Suprapubic skin (tissue), 4 donors: ENCODE measurements at regions not wholly inside any gene's neighbourhood (a gene's known extent, or its start where the extent isn't known, plus 50 kb on each side); places are given as distances from the start of the nearest gene placed in this dataset.

Source experiments
- CTCF ChIP-seq, 2 donors: fragments of 200-600 bp in 1 of 2; fragments of 450-650 bp in 1 of 2; sonication (generic) in 1 of 2; IDR thresholded peaks; one replicate each; pipeline ENCODE4 v1.5.1; 2016 to 2019; ENCODE audit warnings: antibody characterized with exemption in 2 of 2, mild to moderate bottlenecking in 1 of 2, moderate library complexity in 1 of 2
- POLR2A ChIP-seq, 2 donors: fragments of 450-650 bp; IDR thresholded peaks; one replicate each; pipeline ENCODE4 v1.6.1; 2017; ENCODE audit warnings: antibody characterized with exemption in 2 of 2, mild to moderate bottlenecking in 2 of 2, moderate library complexity in 2 of 2
- POLR2AphosphoS5 ChIP-seq, 3 donors: sonication (generic); formaldehyde crosslinking; IDR thresholded peaks; one replicate each; pipeline ENCODE4 v1.6.1; 2017; ENCODE audit warnings: antibody characterized with exemption in 3 of 3

GRCh38 chr21:17989780-17990179 is 170.6 kb upstream of the C21orf91 start:
- TF ChIP-seq CTCF (IDR thresholded peaks at IDR 0.05) (no peak), POLR2AphosphoS5 (IDR thresholded peaks at IDR 0.05) (no peak), POLR2A (IDR thresholded peaks at IDR 0.05) (no peak)
